Fibroblast of lung (primary cell): ENCODE measurements at regions not wholly inside any gene's neighbourhood (a gene's known extent, or its start where the extent isn't known, plus 50 kb on each side); places are given as distances from the start of the nearest gene placed in this dataset.

Experiments
- CTCF ChIP-seq, 2 donors: IDR thresholded peaks in 1 of 2; conservative IDR thresholded peaks in 1 of 2; 1 replicate in 1 of 2; 2 replicates in 1 of 2; pipeline ENCODE4 v1.5.1; 2011 to 2012; ENCODE audit warnings: low read length in 2 of 2, control low read depth in 1 of 2, inconsistent platforms in 1 of 2, low read depth in 1 of 2, mild to moderate bottlenecking in 1 of 2
- EZH2 ChIP-seq: IDR thresholded peaks from 2 replicates; pipeline ENCODE4 v1.5.1; 2012; ENCODE audit warnings: low read length, control low read depth, mild to moderate bottlenecking; ENCODE audit errors: missing control alignments

- TF ChIP-seq CTCF (conservative IDR thresholded peaks at IDR 0.05 in 1 of 2, IDR thresholded peaks at IDR 0.05 in 1 of 2; ENCODE audit: low read depth in 1 of 2, low read length in 2 of 2) (no peak), EZH2 (no peak)
Measured at GRCh38 chr13:109396266-109396665, 390.1 kb downstream of the IRS2 start.
